ENCODE measurements at regions not wholly inside any gene's neighbourhood (a gene's known extent, or its start where the extent isn't known, plus 50 kb on each side); places are given as distances from the start of the nearest gene placed in this dataset.

DNA sequence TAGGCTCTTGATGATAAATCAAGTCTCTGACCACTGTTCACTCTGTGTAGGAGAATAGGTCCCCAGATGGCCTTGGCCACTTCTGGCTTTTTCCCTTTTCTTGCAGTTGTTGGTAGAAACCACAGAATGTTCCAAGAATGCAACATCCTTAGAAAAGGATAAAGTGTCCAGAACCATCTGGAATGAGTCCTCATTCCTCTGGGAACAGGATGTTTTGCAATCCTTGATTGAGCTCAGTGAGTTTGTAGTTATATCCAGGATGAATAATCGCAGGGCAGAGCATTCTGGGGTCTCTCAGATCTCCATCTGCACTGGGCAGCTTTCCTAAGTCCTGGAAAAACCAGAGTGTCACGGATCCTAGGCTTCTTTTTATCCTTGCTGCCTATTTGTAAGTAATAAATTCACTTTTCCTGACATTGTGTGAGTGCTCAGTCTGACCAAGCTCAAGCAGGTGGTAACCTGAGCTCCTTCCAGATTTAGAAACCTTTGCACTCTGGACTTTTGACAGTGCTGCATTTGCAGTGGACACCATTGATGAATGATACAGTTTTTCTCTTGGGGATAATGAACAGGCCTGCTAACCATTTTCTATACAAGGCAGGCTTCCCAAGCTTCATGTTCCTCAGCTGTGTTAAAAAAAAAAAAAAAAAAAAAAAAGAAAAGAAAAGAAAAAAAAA, 1028.6 kb downstream of the OTOL1 start:
- Histone ChIP-seq H3K36me3 (ENCODE audit: low read depth) (no peaks in the 10 kb centered on the region), H3K27ac (ENCODE audit: poor library complexity, severe bottlenecking) (peak overlapping the region; percentile 40), H3K9me3 (ENCODE audit: severe bottlenecking) (no peaks in the 10 kb centered on the region), H3K27me3 (ENCODE audit: insufficient read depth, poor library complexity, severe bottlenecking) (no peaks in the 10 kb centered on the region), H3K4me1 (ENCODE audit: insufficient read depth, poor library complexity, severe bottlenecking) (peaks cover 7% of the 10 kb centered on the region), H3K4me3 (ENCODE audit: severe bottlenecking) (no peak overlapping the region)
- TF ChIP-seq, protein P1, sequence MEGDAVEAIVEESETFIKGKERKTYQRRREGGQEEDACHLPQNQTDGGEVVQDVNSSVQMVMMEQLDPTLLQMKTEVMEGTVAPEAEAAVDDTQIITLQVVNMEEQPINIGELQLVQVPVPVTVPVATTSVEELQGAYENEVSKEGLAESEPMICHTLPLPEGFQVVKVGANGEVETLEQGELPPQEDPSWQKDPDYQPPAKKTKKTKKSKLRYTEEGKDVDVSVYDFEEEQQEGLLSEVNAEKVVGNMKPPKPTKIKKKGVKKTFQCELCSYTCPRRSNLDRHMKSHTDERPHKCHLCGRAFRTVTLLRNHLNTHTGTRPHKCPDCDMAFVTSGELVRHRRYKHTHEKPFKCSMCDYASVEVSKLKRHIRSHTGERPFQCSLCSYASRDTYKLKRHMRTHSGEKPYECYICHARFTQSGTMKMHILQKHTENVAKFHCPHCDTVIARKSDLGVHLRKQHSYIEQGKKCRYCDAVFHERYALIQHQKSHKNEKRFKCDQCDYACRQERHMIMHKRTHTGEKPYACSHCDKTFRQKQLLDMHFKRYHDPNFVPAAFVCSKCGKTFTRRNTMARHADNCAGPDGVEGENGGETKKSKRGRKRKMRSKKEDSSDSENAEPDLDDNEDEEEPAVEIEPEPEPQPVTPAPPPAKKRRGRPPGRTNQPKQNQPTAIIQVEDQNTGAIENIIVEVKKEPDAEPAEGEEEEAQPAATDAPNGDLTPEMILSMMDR (IDR thresholded peaks at IDR 0.05; ENCODE audit: poor library complexity, severe bottlenecking), result no peak
- peak; percentile 72 for ATAC-seq (ENCODE audit: low read depth)
- DNase-seq (ENCODE audit: low spot score), result no peak

GRCh38 chr3:162525771-162526170, 1029.2 kb downstream of the OTOL1 start:
- DNase-seq (ENCODE audit: low spot score) (no peak), ATAC-seq (ENCODE audit: low read depth) (no peak)
- Histone ChIP-seq H3K27me3 (ENCODE audit: insufficient read depth, poor library complexity, severe bottlenecking) (no peaks in the 10 kb centered on the region), H3K36me3 (ENCODE audit: low read depth) (no peaks in the 10 kb centered on the region), H3K27ac (ENCODE audit: poor library complexity, severe bottlenecking) (peak overlapping the region; percentile 40), H3K4me1 (ENCODE audit: insufficient read depth, poor library complexity, severe bottlenecking) (peaks cover 7% of the 10 kb centered on the region), H3K9me3 (ENCODE audit: severe bottlenecking) (no peaks in the 10 kb centered on the region), H3K4me3 (ENCODE audit: severe bottlenecking) (no peak overlapping the region)
- TF ChIP-seq, protein P1 (IDR thresholded peaks at IDR 0.05; ENCODE audit: poor library complexity, severe bottlenecking), result no peak

DNA sequence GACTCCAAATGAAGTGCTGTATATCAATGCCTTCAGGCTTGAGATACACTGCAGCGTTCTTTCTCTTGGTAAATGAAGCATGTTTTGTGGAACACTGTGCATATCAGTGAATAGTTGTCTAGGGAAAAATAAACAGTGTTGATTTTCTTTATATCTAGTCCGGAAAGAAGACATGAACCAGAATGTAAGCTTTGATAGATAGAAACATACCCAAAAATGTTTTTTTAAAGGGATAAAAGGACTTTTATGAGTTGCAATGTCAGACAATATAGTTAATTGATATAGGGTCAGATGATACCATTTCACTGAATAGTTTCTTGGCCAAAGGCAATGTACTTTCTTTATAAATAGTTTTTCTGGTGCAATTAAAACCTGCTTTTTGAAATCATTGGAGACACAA, 1037.8 kb downstream of the OTOL1 start:
- H3K36me3 ChIP-seq (ENCODE audit: low read depth), result no peaks in the 10 kb centered on the region
- no peak overlapping the region for H3K27ac ChIP-seq (ENCODE audit: poor library complexity, severe bottlenecking)
- TF ChIP-seq, protein P1 (IDR thresholded peaks at IDR 0.05; ENCODE audit: poor library complexity, severe bottlenecking), result no peak
- H3K4me3 ChIP-seq (ENCODE audit: severe bottlenecking), result no peak overlapping the region
- no peaks in the 10 kb centered on the region for H3K4me1 ChIP-seq (ENCODE audit: insufficient read depth, poor library complexity, severe bottlenecking)
- DNase-seq (ENCODE audit: low spot score), result no peak
- no peaks in the 10 kb centered on the region for H3K27me3 ChIP-seq (ENCODE audit: insufficient read depth, poor library complexity, severe bottlenecking)
- ATAC-seq (ENCODE audit: low read depth), result no peak
- no peaks in the 10 kb centered on the region for H3K9me3 ChIP-seq (ENCODE audit: severe bottlenecking)

GRCh38 chr3:162538491-162538890, 1041.9 kb downstream of the OTOL1 start:
- no peak for ATAC-seq (ENCODE audit: low read depth)
- TF ChIP-seq, protein P1 (IDR thresholded peaks at IDR 0.05; ENCODE audit: poor library complexity, severe bottlenecking), result no peak
- no peak for DNase-seq (ENCODE audit: low spot score)
- Histone ChIP-seq H3K9me3 (ENCODE audit: severe bottlenecking) (no peaks in the 10 kb centered on the region), H3K27me3 (ENCODE audit: insufficient read depth, poor library complexity, severe bottlenecking) (peaks cover 3% of the 10 kb centered on the region), H3K4me1 (ENCODE audit: insufficient read depth, poor library complexity, severe bottlenecking) (no peaks in the 10 kb centered on the region), H3K4me3 (ENCODE audit: severe bottlenecking) (no peak overlapping the region), H3K27ac (ENCODE audit: poor library complexity, severe bottlenecking) (no peak overlapping the region), H3K36me3 (ENCODE audit: low read depth) (no peaks in the 10 kb centered on the region)

DNA sequence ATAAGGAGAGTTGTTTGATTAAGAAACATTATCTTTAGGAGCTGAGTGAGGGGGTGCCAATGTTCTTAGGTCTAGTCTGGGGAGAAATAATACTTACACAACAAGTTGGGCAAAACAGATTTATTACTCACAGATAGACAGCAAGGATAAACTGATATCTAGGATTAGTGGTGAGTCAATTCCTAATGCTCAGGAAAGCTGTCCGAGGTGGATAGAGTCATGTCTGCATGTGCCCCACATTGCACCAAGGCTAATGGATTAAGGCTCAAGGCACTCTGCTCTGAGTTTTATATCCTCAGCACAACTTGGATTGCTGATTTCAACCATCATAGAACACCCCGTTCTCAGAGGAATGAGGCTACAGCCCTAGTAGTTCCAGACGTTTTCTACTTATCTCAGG, 1042.3 kb downstream of the OTOL1 start:
- TF ChIP-seq, protein P1 (IDR thresholded peaks at IDR 0.05; ENCODE audit: poor library complexity, severe bottlenecking), result no peak
- H3K27ac ChIP-seq (ENCODE audit: poor library complexity, severe bottlenecking), result no peak overlapping the region
- H3K36me3 ChIP-seq (ENCODE audit: low read depth), result no peaks in the 10 kb centered on the region
- peaks cover 3% of the 10 kb centered on the region for H3K27me3 ChIP-seq (ENCODE audit: insufficient read depth, poor library complexity, severe bottlenecking)
- no peak overlapping the region for H3K4me3 ChIP-seq (ENCODE audit: severe bottlenecking)
- DNase-seq (ENCODE audit: low spot score) (no peak), ATAC-seq (ENCODE audit: low read depth) (no peak)
- no peaks in the 10 kb centered on the region for H3K4me1 ChIP-seq (ENCODE audit: insufficient read depth, poor library complexity, severe bottlenecking)
- H3K9me3 ChIP-seq (ENCODE audit: severe bottlenecking), result no peaks in the 10 kb centered on the region

All from RWPE2 (cell line).